AG10803 (cell line): ENCODE measurements at regions not wholly inside any gene's neighbourhood (a gene's known extent, or its start where the extent isn't known, plus 50 kb on each side); places are given as distances from the start of the nearest gene placed in this dataset.

Experiments
- DNase-seq: peaks from one replicate; pipeline ENCODE4 v3.0.0; 2010; ENCODE audit warnings: low read depth
- H3K4me3 ChIP-seq: 2 replicates; pipeline ENCODE4 v1.5.1; 2011; ENCODE audit warnings: mild to moderate bottlenecking, low read length, control low read depth
- CTCF ChIP-seq: conservative IDR thresholded peaks from 2 replicates; pipeline ENCODE4 v1.5.1; 2011; ENCODE audit warnings: mild to moderate bottlenecking, low read length, control low read depth, inconsistent platforms

DNA sequence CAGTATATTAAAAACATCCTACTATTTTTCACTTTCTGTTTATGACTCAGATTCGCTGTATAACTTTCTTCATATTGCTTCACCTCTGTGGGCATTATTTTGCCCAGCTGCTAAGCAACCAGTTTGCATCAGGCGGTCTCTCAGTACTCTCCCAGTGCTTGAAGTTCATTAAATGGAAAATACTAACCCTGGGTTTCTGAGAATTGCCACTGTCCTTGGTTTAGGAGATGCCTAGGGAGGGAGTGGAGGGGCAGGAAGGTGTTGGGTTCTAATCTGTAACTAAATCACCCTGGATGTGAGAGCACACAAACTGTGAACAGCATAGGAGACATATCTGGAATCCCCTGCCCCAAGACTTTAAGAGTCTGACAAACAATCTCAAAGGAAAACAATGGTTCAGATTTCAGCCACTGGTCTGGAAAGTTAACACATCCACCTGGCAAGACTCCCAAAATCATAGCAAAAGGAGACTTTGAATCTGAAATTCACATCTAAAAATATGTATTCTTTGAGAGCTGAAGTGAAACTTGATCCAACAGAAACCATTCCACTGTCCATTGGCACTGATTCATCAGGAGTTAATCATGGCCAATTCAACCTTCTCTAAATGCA, 540.0 kb downstream of the SOX6 start:
- no peak for TF ChIP-seq CTCF
- H3K4me3 ChIP-seq: no peak overlapping the region
- DNase-seq: peak; percentile 70

DNA sequence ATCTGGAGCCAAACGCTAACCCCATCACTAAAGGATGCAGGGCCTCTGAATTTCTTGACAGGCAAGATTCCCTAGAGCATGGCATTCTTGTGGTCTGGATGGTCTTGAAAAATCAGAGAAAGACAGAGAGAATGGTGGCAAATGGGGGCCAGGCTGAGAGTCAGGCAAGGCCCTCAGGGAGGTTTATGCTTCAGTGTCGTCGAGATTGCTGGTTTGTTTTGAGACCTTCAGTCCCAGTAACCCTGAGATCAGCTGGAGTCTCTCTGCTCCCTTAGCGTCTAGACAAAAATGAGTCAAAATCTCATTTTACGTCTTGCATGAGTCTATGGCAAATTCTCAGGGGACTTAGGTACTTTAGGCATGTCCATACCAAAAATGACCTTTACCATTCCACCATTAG, 539.3 kb downstream of the SOX6 start:
- no peak for TF ChIP-seq CTCF
- no peak for DNase-seq
- no peak overlapping the region for H3K4me3 ChIP-seq

DNA sequence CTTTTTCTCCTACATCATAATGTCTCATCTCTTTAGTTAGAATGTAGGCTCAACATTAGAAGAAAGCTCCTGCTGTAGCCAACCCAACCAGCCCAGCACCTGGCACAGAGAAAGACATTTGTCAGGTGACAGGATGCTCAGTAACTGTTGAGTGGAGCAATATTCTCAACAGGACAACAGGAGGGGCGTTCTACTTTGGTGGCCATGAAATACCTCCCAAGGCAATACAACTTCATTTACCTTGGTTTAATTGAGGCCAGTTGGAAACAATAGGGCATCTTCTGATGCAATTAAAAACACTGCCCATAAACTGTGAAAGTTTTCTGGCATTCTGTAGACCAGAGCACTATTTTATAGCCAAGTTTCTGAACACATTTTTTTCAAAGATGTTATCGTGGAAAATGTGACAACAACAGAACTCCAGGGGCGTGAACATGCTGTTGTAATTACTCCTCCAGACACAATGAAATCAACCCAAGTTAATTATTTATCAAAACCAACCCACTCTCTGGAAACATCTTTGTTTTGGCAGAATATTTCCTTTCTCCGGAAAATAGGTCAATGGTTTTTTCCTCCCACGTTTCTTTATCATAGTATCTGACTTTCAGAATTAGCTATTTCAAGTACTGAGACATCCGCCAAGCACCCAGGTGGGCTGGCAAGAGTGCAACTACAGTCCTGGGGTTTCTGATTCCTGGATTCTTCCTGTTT, 538.1 kb downstream of the SOX6 start:
- TF ChIP-seq CTCF: no peak
- no peak for DNase-seq
- no peak overlapping the region for H3K4me3 ChIP-seq

DNA sequence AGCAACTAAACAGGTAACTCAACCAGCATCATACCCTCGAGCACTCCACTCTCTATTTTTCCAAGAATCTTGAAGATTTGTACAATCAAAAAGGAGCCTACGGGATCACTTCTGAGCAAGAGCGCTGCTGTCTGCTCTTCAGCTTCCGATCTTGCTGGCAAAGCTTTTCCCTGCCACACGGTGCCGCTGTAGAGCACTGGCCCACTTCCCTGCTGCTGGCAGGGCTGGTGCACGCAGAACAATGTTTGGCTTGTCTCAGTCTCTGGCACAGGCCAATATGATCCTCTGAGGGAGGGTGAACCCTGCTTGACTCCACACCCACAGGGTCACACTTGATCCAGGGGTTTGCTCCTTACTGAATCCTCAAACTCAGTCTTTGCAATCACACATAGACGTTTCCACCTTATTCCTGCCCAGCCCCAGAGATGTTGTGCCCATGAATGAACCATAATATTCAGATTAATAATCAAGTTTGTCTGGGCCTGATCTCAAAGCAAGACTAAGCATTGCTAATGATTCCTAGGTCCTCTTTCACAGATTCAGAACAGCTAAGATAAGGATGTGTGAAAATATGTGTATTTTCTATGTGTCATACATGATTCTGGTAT, 536.6 kb downstream of the SOX6 start:
- peak; percentile 54 for DNase-seq
- peak; percentile 94 for TF ChIP-seq CTCF
- no peak overlapping the region for H3K4me3 ChIP-seq

- no peak for TF ChIP-seq CTCF
- no peak for DNase-seq
Observed at GRCh38 chr11:15821451-15821850, 534.9 kb downstream of the SOX6 start.

GRCh38 chr11:15824060-15824459, 532.3 kb downstream of the SOX6 start:
- no peak for TF ChIP-seq CTCF
- H3K4me3 ChIP-seq: no peak overlapping the region
- no peak for DNase-seq

More at GRCh38 chr11:15821451-15821850, 534.9 kb downstream of the SOX6 start:
- no peak overlapping the region for H3K4me3 ChIP-seq

- no peak for DNase-seq
- TF ChIP-seq CTCF: no peak
- H3K4me3 ChIP-seq: no peak overlapping the region
Observed at GRCh38 chr11:15825976-15826650, 530.2 kb downstream of the SOX6 start.
